SK-N-SH (cell line): ENCODE measurements at regions not wholly inside any gene's neighbourhood (a gene's known extent, or its start where the extent isn't known, plus 50 kb on each side); places are given as distances from the start of the nearest gene placed in this dataset.
A peak's percentile ranks its signal among the peaks of the same experiment; 100 is the strongest.

Experiments
- CTCF ChIP-seq: fragments of 200-600 bp; sonication (generic); IDR thresholded peaks from 2 replicates; pipeline ENCODE4 v1.6.1; 2017; ENCODE audit warnings: antibody characterized with exemption, mild to moderate bottlenecking, moderate library complexity
- ELF1 ChIP-seq: IDR thresholded peaks from 2 replicates; pipeline ENCODE4 v1.4.0; 2012
- MEF2A ChIP-seq: IDR thresholded peaks from 2 replicates; pipeline ENCODE4 v1.4.0; 2012; ENCODE audit warnings: low read depth, borderline replicate concordance
- MXI1 ChIP-seq: IDR thresholded peaks from 2 replicates; pipeline ENCODE4 v1.6.1; 2012; ENCODE audit warnings: mild to moderate bottlenecking, low read depth, low read length, improper control_type of control experiment
- NFIC ChIP-seq: IDR thresholded peaks from 2 replicates; pipeline ENCODE4 v1.4.0; 2012; ENCODE audit warnings: borderline replicate concordance
- POLR2AphosphoS5 ChIP-seq: IDR thresholded peaks from 2 replicates; pipeline ENCODE4 v1.6.1; 2012; ENCODE audit warnings: low read depth, low read length
- RFX5 ChIP-seq: IDR thresholded peaks from 2 replicates; pipeline ENCODE4 v1.6.1; 2012; ENCODE audit warnings: mild to moderate bottlenecking, improper control_type of control experiment, low read length
- TAF1 ChIP-seq: IDR thresholded peaks from 2 replicates; pipeline ENCODE4 v1.6.1; 2012; ENCODE audit warnings: low read depth, mild to moderate bottlenecking, low read length, moderate library complexity, borderline replicate concordance
- TF ChIP-seq, protein P1 (sequence below): IDR thresholded peaks from 2 replicates; pipeline ENCODE4 v1.4.0; 2012; ENCODE audit warnings: low read depth

- no peak for TF ChIP-seq CTCF
- 0 out of 2 replicates have a peak, but pooled peaks have one; percentile 26 for TF ChIP-seq MEF2A
- peak; percentile 58; the same call in 1 of the 2 replicates for TF ChIP-seq POLR2AphosphoS5
- TF ChIP-seq, protein P1, sequence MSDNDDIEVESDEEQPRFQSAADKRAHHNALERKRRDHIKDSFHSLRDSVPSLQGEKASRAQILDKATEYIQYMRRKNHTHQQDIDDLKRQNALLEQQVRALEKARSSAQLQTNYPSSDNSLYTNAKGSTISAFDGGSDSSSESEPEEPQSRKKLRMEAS, result no peak
- TF ChIP-seq TAF1, result no peak
- no peak for TF ChIP-seq MXI1
- no peak for TF ChIP-seq RFX5
- TF ChIP-seq NFIC, result peak; percentile 50; the same call in 1 of the 2 replicates
- TF ChIP-seq ELF1, result no peak
These were observed 89.1 kb upstream of the FIBIN start for GRCh38 chr11:26904801-26905200.
